ENCODE measurements at regions not wholly inside any gene's neighbourhood (a gene's known extent, or its start where the extent isn't known, plus 50 kb on each side); places are given as distances from the start of the nearest gene placed in this dataset.

DNA sequence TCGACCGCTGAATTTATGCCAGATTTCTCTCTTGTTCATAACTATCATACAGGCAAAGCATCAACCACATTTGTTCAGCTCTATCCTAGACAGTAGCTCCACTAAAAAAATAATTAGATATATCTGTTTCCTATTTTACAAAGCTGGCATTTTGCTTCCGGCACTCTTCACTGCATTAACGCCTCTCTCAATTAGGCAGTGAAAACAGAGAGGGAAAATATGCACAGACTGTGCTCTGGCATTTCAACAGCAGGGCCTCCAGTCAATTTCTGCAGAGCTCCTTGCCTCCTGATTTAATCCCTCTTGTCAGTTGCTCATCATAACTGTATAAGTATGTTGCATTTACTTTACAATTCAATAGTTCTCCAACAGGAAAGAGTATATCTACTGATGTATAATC is 666.9 kb upstream of the INTU start:
- DNase-seq (ENCODE audit: low spot score), result no peak
- intact Hi-C loops (cut with micrococcal nuclease; ENCODE audit: unreplicated experiment) (no loop called here), in situ Hi-C loops (cut with HindIII; ENCODE audit: extremely low pct_ligation_motif_present, low pct_unique_long_range_greater_than_20kb) (no loop called here)
- H3K9ac ChIP-seq (ENCODE audit: insufficient read depth, low read depth, low read length), result no peak overlapping the region
- H4K20me1 ChIP-seq (ENCODE audit: insufficient read depth, low read length), result no peaks in the 10 kb centered on the region
- no peaks in the 10 kb centered on the region for H3K79me2 ChIP-seq (ENCODE audit: insufficient read depth, low read length)
- 6% methylated on average over 4 of the region's 4 CpGs for WGBS (ENCODE audit: low lambda C conversion rate)
- no peak overlapping the region for H3K4me2 ChIP-seq (ENCODE audit: low read depth, low read length)
- no peaks in the 10 kb centered on the region for H3K27me3 ChIP-seq (ENCODE audit: control insufficient read depth in 1 of 2, insufficient read depth in 2 of 2, low read length in 2 of 2)
- no peak overlapping the region for H3K4me3 ChIP-seq (replicated peaks in 1 of 3; ENCODE audit: insufficient read depth in 1 of 3, low read depth in 2 of 3, low read length in 3 of 3)
- H3K36me3 ChIP-seq (replicated peaks in 1 of 2; ENCODE audit: control insufficient read depth in 1 of 2, insufficient read depth in 2 of 2, low read length in 2 of 2), result no peaks in the 10 kb centered on the region
- no peak for FAIRE-seq
- H2AFZ ChIP-seq (ENCODE audit: low read length), result no peak overlapping the region
- no peaks in the 10 kb centered on the region for H3K9me3 ChIP-seq (ENCODE audit: low read length)
- POLR2A ChIA-PET, result no interaction called here
- BruUV-seq (replicated peaks), result no TSS peak
- H3K4me1 ChIP-seq (ENCODE audit: insufficient read depth, low read length), result no peaks in the 10 kb centered on the region
- H3K27ac ChIP-seq (ENCODE audit: extremely low read length, insufficient read depth, low read length), result no peak overlapping the region
- no peak for TF ChIP-seq ZNF619 (CRISPR knock-in tag; IDR thresholded peaks at IDR 0.05)
- TF ChIP-seq, protein P1, sequence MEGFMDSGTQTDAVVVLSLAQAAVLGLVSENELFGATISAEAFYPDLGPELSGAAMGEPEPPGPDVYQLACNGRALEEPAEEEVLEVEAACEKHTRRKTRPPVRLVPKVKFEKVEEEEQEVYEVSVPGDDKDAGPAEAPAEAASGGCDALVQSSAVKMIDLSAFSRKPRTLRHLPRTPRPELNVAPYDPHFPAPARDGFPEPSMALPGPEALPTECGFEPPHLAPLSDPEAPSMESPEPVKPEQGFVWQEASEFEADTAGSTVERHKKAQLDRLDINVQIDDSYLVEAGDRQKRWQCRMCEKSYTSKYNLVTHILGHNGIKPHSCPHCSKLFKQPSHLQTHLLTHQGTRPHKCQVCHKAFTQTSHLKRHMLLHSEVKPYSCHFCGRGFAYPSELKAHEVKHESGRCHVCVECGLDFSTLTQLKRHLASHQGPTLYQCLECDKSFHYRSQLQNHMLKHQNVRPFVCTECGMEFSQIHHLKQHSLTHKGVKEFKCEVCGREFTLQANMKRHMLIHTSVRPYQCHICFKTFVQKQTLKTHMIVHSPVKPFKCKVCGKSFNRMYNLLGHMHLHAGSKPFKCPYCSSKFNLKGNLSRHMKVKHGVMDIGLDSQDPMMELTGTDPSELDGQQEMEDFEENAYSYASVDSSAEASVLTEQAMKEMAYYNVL (CRISPR knock-in tag; IDR thresholded peaks at IDR 0.05; ENCODE audit: borderline replicate concordance), result no peak
- TF ChIP-seq, protein P2, sequence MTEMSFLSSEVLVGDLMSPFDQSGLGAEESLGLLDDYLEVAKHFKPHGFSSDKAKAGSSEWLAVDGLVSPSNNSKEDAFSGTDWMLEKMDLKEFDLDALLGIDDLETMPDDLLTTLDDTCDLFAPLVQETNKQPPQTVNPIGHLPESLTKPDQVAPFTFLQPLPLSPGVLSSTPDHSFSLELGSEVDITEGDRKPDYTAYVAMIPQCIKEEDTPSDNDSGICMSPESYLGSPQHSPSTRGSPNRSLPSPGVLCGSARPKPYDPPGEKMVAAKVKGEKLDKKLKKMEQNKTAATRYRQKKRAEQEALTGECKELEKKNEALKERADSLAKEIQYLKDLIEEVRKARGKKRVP (CRISPR knock-in tag; IDR thresholded peaks at IDR 0.05), result no peak
- TF ChIP-seq NCOR1 (IDR thresholded peaks at IDR 0.05; ENCODE audit: borderline replicate concordance, low read length), result no peak
- TF ChIP-seq SIX1 (CRISPR knock-in tag; IDR thresholded peaks at IDR 0.05; ENCODE audit: borderline replicate concordance), result no peak
- TF ChIP-seq GATAD2A (CRISPR knock-in tag; IDR thresholded peaks at IDR 0.05), result no peak
- TF ChIP-seq, protein P3, sequence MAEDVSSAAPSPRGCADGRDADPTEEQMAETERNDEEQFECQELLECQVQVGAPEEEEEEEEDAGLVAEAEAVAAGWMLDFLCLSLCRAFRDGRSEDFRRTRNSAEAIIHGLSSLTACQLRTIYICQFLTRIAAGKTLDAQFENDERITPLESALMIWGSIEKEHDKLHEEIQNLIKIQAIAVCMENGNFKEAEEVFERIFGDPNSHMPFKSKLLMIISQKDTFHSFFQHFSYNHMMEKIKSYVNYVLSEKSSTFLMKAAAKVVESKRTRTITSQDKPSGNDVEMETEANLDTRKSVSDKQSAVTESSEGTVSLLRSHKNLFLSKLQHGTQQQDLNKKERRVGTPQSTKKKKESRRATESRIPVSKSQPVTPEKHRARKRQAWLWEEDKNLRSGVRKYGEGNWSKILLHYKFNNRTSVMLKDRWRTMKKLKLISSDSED (CRISPR knock-in tag; IDR thresholded peaks at IDR 0.05), result no peak
- no peak for TF ChIP-seq GZF1 (CRISPR knock-in tag; IDR thresholded peaks at IDR 0.05)
- TF ChIP-seq PITX1 (CRISPR knock-in tag; IDR thresholded peaks at IDR 0.05), result no peak
- TF ChIP-seq ESRRA (CRISPR knock-in tag; IDR thresholded peaks at IDR 0.05; ENCODE audit: low read depth), result no peak
- no peak for TF ChIP-seq NFATC3 (CRISPR knock-in tag; IDR thresholded peaks at IDR 0.05)
- TF ChIP-seq, protein P4, sequence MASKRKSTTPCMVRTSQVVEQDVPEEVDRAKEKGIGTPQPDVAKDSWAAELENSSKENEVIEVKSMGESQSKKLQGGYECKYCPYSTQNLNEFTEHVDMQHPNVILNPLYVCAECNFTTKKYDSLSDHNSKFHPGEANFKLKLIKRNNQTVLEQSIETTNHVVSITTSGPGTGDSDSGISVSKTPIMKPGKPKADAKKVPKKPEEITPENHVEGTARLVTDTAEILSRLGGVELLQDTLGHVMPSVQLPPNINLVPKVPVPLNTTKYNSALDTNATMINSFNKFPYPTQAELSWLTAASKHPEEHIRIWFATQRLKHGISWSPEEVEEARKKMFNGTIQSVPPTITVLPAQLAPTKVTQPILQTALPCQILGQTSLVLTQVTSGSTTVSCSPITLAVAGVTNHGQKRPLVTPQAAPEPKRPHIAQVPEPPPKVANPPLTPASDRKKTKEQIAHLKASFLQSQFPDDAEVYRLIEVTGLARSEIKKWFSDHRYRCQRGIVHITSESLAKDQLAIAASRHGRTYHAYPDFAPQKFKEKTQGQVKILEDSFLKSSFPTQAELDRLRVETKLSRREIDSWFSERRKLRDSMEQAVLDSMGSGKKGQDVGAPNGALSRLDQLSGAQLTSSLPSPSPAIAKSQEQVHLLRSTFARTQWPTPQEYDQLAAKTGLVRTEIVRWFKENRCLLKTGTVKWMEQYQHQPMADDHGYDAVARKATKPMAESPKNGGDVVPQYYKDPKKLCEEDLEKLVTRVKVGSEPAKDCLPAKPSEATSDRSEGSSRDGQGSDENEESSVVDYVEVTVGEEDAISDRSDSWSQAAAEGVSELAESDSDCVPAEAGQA (IDR thresholded peaks at IDR 0.05; ENCODE audit: low read depth), result no peak
- TF ChIP-seq, protein P4 (CRISPR knock-in tag; IDR thresholded peaks at IDR 0.05; ENCODE audit: borderline replicate concordance), result no peak
- no peak for TF ChIP-seq ZC3H4 (CRISPR knock-in tag; IDR thresholded peaks at IDR 0.05; ENCODE audit: borderline replicate concordance)
- CTCF ChIA-PET (ENCODE audit: low intra/inter-chr PET ratio, low total read pairs), result no interaction called here
- ATAC-seq, result no peak
